HCT116 (cell line): ENCODE measurements at regions not wholly inside any gene's neighbourhood (a gene's known extent, or its start where the extent isn't known, plus 50 kb on each side); places are given as distances from the start of the nearest gene placed in this dataset.

Experiments
- ATAC-seq: fragments of 200-7000 bp; cut with Tn5 transposase; 2 replicates; pipeline ENCODE4 v1.9.1; 2020; ENCODE audit warnings: mild to moderate bottlenecking, moderate library complexity
- BruUV-seq: library from RNA; stranded (reverse); fragments of 400-500 nt; replicated peaks from 2 replicates; lab custom pipeline; 2021; lab: Mats Ljungman, UMichigan
- CTCF ChIA-PET: fragments of 300-600 bp; sonication (Branson Sonifier 250); formaldehyde crosslinking; loops from one replicate; lab custom pipeline; 2021; ENCODE audit warnings: antibody characterized with exemption; lab: Charles Lee
- POLR2A ChIA-PET: fragments of 300-600, 350-600 bp; sonication (Branson Sonifier 250); formaldehyde crosslinking; loops from one replicate; lab custom pipeline; 2021; ENCODE audit warnings: antibody characterized with exemption; lab: Charles Lee
- RAD21 ChIA-PET, 2 experiments: fragments of 300-600 bp; sonication (Branson Sonifier 250); formaldehyde crosslinking; loops; one replicate each; lab custom pipeline; 2023; ENCODE audit warnings: low total read pairs in 2 of 2; ENCODE audit not compliant: uncharacterized antibody in 2 of 2, unreplicated experiment in 2 of 2, low non-redundant PET in 1 of 2; lab: Charles Lee
- DNase-seq: peaks from one replicate; pipeline ENCODE4 v3.0.0-alpha.2; 2010; ENCODE audit warnings: low read depth, low spot score
- H2AFZ ChIP-seq: fragments of 200-600 bp; shearing (Covaris generic), sonication (generic); 2 replicates; pipeline ENCODE4 v1.6.1; 2017; ENCODE audit warnings: low read depth, mixed run types, mixed read lengths, antibody characterized with exemption, low read length; ENCODE audit not compliant: poor library complexity, severe bottlenecking
- H3K27ac ChIP-seq: 2 replicates; pipeline ENCODE4 v1.5.1; 2012; ENCODE audit warnings: low read depth, low read length
- H3K27me3 ChIP-seq: fragments of 200-600 bp; sonication (generic); 2 replicates; pipeline ENCODE4 v1.6.1; 2016; ENCODE audit warnings: mixed run types, low read length, mixed read lengths; ENCODE audit not compliant: insufficient read depth
- H3K36me3 ChIP-seq, 2 experiments: fragments of 200-500 bp in 1 of 2; fragments of 200-600 bp in 1 of 2; sonication (Bioruptor generic) in 1 of 2; sonication (generic) in 1 of 2; 2 replicates each; pipeline versions ENCODE4 v1.5.1 to v1.6.1; 2014 to 2016; ENCODE audit warnings: low read length in 2 of 2, inconsistent platforms in 1 of 2, mixed read lengths in 1 of 2, mixed run types in 1 of 2; ENCODE audit not compliant: insufficient read depth in 2 of 2, control insufficient read depth in 1 of 2
- H3K4me1 ChIP-seq, 2 experiments: fragments of 200-600 bp in 1 of 2; sonication (generic) in 1 of 2; 2 replicates each; pipeline versions ENCODE4 v1.5.1 to v1.6.1; 2012 to 2017; ENCODE audit warnings: low read length in 2 of 2, inconsistent platforms in 1 of 2, mild to moderate bottlenecking in 1 of 2, mixed read lengths in 1 of 2, mixed run types in 1 of 2, moderate library complexity in 1 of 2; ENCODE audit not compliant: insufficient read depth in 2 of 2, control insufficient read depth in 1 of 2
- H3K4me2 ChIP-seq: fragments of 200-600 bp; sonication (generic); 2 replicates; pipeline ENCODE4 v1.6.1; 2017; ENCODE audit warnings: mixed run types, low read length, mixed read lengths
- H3K4me3 ChIP-seq, 2 experiments: fragments of 200-600 bp in 1 of 2; sonication (generic) in 1 of 2; replicated peaks in 1 of 2; 2 replicates each; pipeline ENCODE4 v1.5.1; 2011 to 2016; ENCODE audit warnings: low read length in 2 of 2, control low read depth in 1 of 2, low read depth in 1 of 2, mild to moderate bottlenecking in 1 of 2, mixed read lengths in 1 of 2, mixed run types in 1 of 2
- H3K79me2 ChIP-seq: fragments of 200-600 bp; sonication (generic); 2 replicates; pipeline ENCODE4 v1.6.1; 2017; ENCODE audit warnings: mild to moderate bottlenecking, mixed run types, low read length, moderate library complexity, mixed read lengths; ENCODE audit not compliant: insufficient read depth
- H3K9ac ChIP-seq: fragments of 200-600 bp; sonication (generic); 2 replicates; pipeline ENCODE4 v1.6.1; 2016; ENCODE audit warnings: low read length, mixed read lengths
- H3K9me2 ChIP-seq: fragments of 200-600 bp; sonication (generic), shearing (Covaris generic); 2 replicates; pipeline ENCODE4 v1.6.1; 2017; ENCODE audit warnings: mixed run types, mild to moderate bottlenecking, moderate library complexity; ENCODE audit not compliant: insufficient read depth
- H3K9me3 ChIP-seq, 2 experiments: fragments of 200-500 bp in 1 of 2; fragments of 200-600 bp in 1 of 2; sonication (Bioruptor generic) in 1 of 2; sonication (generic) in 1 of 2; 2 replicates each; pipeline ENCODE4 v1.6.1; 2014 to 2017; ENCODE audit warnings: low read length in 2 of 2, mixed read lengths in 2 of 2, inconsistent platforms in 1 of 2, low read depth in 1 of 2, mild to moderate bottlenecking in 1 of 2, mixed run types in 1 of 2, moderate library complexity in 1 of 2; ENCODE audit not compliant: control insufficient read depth in 1 of 2, insufficient read depth in 1 of 2
- H4K20me1 ChIP-seq: fragments of 200-600 bp; sonication (generic), shearing (Covaris generic); 2 replicates; pipeline ENCODE4 v1.6.1; 2017; ENCODE audit warnings: mixed run types, mild to moderate bottlenecking, moderate library complexity; ENCODE audit not compliant: insufficient read depth
- CBX3 ChIP-seq: IDR thresholded peaks from 2 replicates; pipeline ENCODE4 v1.6.1; 2012; ENCODE audit warnings: low read depth
- ELF1 ChIP-seq: IDR thresholded peaks from 2 replicates; pipeline ENCODE4 v1.6.1; 2012; ENCODE audit warnings: low read depth, borderline replicate concordance
- EZH2 ChIP-seq: fragments of 200-600 bp; sonication (generic); IDR thresholded peaks from 2 replicates; pipeline ENCODE4 v1.6.1; 2017; ENCODE audit warnings: antibody characterized with exemption, mixed run types
- EZH2phosphoT487 ChIP-seq: fragments of 200-600 bp; IDR thresholded peaks from 2 replicates; pipeline ENCODE4 v1.6.1; 2018; ENCODE audit warnings: antibody characterized with exemption, borderline replicate concordance
- FOSL1 ChIP-seq: IDR thresholded peaks from 2 replicates; pipeline ENCODE4 v1.6.1; 2012; ENCODE audit warnings: low read depth
- JUND ChIP-seq: IDR thresholded peaks from 2 replicates; pipeline ENCODE4 v1.6.1; 2012
- POLR2AphosphoS5 ChIP-seq: IDR thresholded peaks from 2 replicates; pipeline ENCODE4 v1.6.1; 2011; ENCODE audit warnings: mild to moderate bottlenecking, low read depth, low read length, moderate library complexity
- RAD21 ChIP-seq: IDR thresholded peaks from 2 replicates; pipeline ENCODE4 v1.6.1; 2012; ENCODE audit warnings: low read depth, mild to moderate bottlenecking
- SIN3A ChIP-seq: IDR thresholded peaks from 2 replicates; pipeline ENCODE4 v1.6.1; 2012; ENCODE audit warnings: low read depth
- SP1 ChIP-seq: IDR thresholded peaks from 2 replicates; pipeline ENCODE4 v1.6.1; 2012; ENCODE audit warnings: low read depth
- SRF ChIP-seq: IDR thresholded peaks from 2 replicates; pipeline ENCODE4 v1.6.1; 2012; ENCODE audit warnings: low read depth
- YY1 ChIP-seq: IDR thresholded peaks from 2 replicates; pipeline ENCODE4 v1.6.1; 2011; ENCODE audit warnings: low read length, low read depth, moderate library complexity, mild to moderate bottlenecking; ENCODE audit not compliant: insufficient replicate concordance; ENCODE audit errors: extremely low read depth
- ZFX ChIP-seq: fragments of 450-650 bp; IDR thresholded peaks from 2 replicates; pipeline ENCODE4 v1.6.1; 2017
- ZNF274 ChIP-seq: fragments of 200-500 bp; sonication (Bioruptor generic); IDR thresholded peaks from 2 replicates; pipeline ENCODE4 v1.6.1; 2014; ENCODE audit warnings: mild to moderate bottlenecking, low read depth, low read length, inconsistent platforms
- intact Hi-C: fragments of 100-400 bp; cut with micrococcal nuclease; formaldehyde crosslinking; loops from 2 replicates; pipeline ENCODE4 v1.10.0; 2022
- TF ChIP-seq, protein P1 (sequence below): IDR thresholded peaks from 2 replicates; pipeline ENCODE4 v1.6.1; 2012; ENCODE audit warnings: low read depth
- TF ChIP-seq, protein P2 (sequence below): IDR thresholded peaks from 2 replicates; pipeline ENCODE4 v1.6.1; 2011; ENCODE audit warnings: mild to moderate bottlenecking, low read length, moderate library complexity; ENCODE audit not compliant: insufficient replicate concordance; ENCODE audit errors: extremely low read depth
- TF ChIP-seq, protein P3 (sequence below): IDR thresholded peaks from 2 replicates; pipeline ENCODE4 v1.6.1; 2012
- TF ChIP-seq, protein P4 (sequence below), 3 experiments: fragments of 200-600 bp in 1 of 3; sonication (generic) in 1 of 3; IDR thresholded peaks in 2 of 3; conservative IDR thresholded peaks in 1 of 3; 2 replicates each; pipeline ENCODE4 v1.5.1; 2012 to 2017; ENCODE audit warnings: low read depth in 2 of 3, low read length in 2 of 3, antibody characterized with exemption in 1 of 3, borderline replicate concordance in 1 of 3, control low read depth in 1 of 3, mild to moderate bottlenecking in 1 of 3, mixed read lengths in 1 of 3, mixed run types in 1 of 3, moderate library complexity in 1 of 3; ENCODE audit not compliant: insufficient read depth in 1 of 3

DNA sequence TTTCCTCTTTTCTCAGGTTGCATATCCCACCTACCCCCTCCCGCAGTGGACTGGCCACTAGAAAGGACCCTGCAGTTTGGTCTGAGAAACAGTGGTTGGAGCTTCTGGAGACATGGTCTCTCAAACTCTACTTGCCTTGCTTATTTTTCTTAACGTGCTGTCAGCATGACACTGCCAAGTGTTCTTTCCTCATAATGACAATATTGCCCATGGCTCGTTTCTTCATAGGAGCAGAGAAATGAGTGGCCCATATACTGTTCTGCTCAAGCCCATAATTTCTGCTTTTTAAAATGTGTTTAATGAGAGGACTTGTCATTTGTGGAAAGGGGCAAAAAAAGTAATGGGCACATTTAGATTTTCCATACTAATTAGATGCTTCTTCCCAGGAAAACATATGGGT is 828.7 kb downstream of the BCL11A start:
- Histone ChIP-seq H3K4me3 (no peak overlapping the region), H3K9me3 (no peaks in the 10 kb centered on the region; a peak in 1 of 4 replicates), H3K79me2 (no peaks in the 10 kb centered on the region), H3K36me3 (no peaks in the 10 kb centered on the region), H2AFZ (no peak overlapping the region), H3K4me2 (no peak overlapping the region), H4K20me1 (no peaks in the 10 kb centered on the region), H3K4me1 (no peaks in the 10 kb centered on the region), H3K9ac (no peak overlapping the region), H3K27me3 (no peaks in the 10 kb centered on the region), H3K9me2 (no peaks in the 10 kb centered on the region), H3K27ac (no peak overlapping the region)
- ATAC-seq (no peak), DNase-seq (no peak)
- ChIA-PET CTCF (no interaction called here), RAD21 (no interaction called here), POLR2A (no interaction called here)
- intact Hi-C loops = no loop called here
- no TSS peak for BruUV-seq
- TF ChIP-seq SIN3A (no peak), YY1 (no peak), SRF (no peak), FOSL1 (no peak), ELF1 (no peak), EZH2 (no peak), CBX3 (no peak), ZNF274 (no peak), ZFX (no peak), RAD21 (no peak), EZH2phosphoT487 (no peak), POLR2AphosphoS5 (no peak), SP1 (no peak), JUND (no peak)
- TF ChIP-seq, protein P1, sequence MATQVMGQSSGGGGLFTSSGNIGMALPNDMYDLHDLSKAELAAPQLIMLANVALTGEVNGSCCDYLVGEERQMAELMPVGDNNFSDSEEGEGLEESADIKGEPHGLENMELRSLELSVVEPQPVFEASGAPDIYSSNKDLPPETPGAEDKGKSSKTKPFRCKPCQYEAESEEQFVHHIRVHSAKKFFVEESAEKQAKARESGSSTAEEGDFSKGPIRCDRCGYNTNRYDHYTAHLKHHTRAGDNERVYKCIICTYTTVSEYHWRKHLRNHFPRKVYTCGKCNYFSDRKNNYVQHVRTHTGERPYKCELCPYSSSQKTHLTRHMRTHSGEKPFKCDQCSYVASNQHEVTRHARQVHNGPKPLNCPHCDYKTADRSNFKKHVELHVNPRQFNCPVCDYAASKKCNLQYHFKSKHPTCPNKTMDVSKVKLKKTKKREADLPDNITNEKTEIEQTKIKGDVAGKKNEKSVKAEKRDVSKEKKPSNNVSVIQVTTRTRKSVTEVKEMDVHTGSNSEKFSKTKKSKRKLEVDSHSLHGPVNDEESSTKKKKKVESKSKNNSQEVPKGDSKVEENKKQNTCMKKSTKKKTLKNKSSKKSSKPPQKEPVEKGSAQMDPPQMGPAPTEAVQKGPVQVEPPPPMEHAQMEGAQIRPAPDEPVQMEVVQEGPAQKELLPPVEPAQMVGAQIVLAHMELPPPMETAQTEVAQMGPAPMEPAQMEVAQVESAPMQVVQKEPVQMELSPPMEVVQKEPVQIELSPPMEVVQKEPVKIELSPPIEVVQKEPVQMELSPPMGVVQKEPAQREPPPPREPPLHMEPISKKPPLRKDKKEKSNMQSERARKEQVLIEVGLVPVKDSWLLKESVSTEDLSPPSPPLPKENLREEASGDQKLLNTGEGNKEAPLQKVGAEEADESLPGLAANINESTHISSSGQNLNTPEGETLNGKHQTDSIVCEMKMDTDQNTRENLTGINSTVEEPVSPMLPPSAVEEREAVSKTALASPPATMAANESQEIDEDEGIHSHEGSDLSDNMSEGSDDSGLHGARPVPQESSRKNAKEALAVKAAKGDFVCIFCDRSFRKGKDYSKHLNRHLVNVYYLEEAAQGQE = no peak
- TF ChIP-seq, protein P2, sequence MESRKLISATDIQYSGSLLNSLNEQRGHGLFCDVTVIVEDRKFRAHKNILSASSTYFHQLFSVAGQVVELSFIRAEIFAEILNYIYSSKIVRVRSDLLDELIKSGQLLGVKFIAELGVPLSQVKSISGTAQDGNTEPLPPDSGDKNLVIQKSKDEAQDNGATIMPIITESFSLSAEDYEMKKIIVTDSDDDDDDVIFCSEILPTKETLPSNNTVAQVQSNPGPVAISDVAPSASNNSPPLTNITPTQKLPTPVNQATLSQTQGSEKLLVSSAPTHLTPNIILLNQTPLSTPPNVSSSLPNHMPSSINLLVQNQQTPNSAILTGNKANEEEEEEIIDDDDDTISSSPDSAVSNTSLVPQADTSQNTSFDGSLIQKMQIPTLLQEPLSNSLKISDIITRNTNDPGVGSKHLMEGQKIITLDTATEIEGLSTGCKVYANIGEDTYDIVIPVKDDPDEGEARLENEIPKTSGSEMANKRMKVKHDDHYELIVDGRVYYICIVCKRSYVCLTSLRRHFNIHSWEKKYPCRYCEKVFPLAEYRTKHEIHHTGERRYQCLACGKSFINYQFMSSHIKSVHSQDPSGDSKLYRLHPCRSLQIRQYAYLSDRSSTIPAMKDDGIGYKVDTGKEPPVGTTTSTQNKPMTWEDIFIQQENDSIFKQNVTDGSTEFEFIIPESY = no peak
- TF ChIP-seq, protein P3, sequence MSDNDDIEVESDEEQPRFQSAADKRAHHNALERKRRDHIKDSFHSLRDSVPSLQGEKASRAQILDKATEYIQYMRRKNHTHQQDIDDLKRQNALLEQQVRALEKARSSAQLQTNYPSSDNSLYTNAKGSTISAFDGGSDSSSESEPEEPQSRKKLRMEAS = no peak
- TF ChIP-seq, protein P4, sequence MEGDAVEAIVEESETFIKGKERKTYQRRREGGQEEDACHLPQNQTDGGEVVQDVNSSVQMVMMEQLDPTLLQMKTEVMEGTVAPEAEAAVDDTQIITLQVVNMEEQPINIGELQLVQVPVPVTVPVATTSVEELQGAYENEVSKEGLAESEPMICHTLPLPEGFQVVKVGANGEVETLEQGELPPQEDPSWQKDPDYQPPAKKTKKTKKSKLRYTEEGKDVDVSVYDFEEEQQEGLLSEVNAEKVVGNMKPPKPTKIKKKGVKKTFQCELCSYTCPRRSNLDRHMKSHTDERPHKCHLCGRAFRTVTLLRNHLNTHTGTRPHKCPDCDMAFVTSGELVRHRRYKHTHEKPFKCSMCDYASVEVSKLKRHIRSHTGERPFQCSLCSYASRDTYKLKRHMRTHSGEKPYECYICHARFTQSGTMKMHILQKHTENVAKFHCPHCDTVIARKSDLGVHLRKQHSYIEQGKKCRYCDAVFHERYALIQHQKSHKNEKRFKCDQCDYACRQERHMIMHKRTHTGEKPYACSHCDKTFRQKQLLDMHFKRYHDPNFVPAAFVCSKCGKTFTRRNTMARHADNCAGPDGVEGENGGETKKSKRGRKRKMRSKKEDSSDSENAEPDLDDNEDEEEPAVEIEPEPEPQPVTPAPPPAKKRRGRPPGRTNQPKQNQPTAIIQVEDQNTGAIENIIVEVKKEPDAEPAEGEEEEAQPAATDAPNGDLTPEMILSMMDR (IDR thresholded peaks at IDR 0.05 in 2 of 3, conservative IDR thresholded peaks at IDR 0.05 in 1 of 3; ENCODE audit: borderline replicate concordance in 1 of 3, insufficient read depth in 1 of 3, low read depth in 2 of 3, low read length in 2 of 3) = no peak
